Neural progenitor cell (in vitro differentiated cells): ENCODE measurements at regions not wholly inside any gene's neighbourhood (a gene's known extent, or its start where the extent isn't known, plus 50 kb on each side); places are given as distances from the start of the nearest gene placed in this dataset.

ENCODE experiments used
- DNase-seq: peaks from one replicate; pipeline ENCODE4 v3.0.0-alpha.2; 2016; ENCODE audit warnings: low spot score
- H2AFZ ChIP-seq: fragments of 200-600 bp; sonication (generic); replicated peaks from 2 replicates; pipeline ENCODE4 v1.6.1; 2016; ENCODE audit warnings: antibody characterized with exemption
- H3F3A ChIP-seq: fragments of 200-600 bp; sonication (generic); 2 replicates; pipeline ENCODE4 v1.6.1; 2016; ENCODE audit warnings: antibody characterized with exemption, low read depth
- H3K27ac ChIP-seq: fragments of 200-600 bp; sonication (generic); 2 replicates; pipeline ENCODE4 v1.5.1; 2016; ENCODE audit warnings: mild to moderate bottlenecking
- H3K27me3 ChIP-seq: fragments of 200-600 bp; sonication (generic); 2 replicates; pipeline ENCODE4 v1.6.1; 2016; ENCODE audit warnings: mild to moderate bottlenecking, moderate library complexity
- H3K36me3 ChIP-seq: fragments of 200-600 bp; sonication (generic); 2 replicates; pipeline ENCODE4 v1.5.1; 2016
- H3K4me1 ChIP-seq: fragments of 200-600 bp; sonication (generic); 2 replicates; pipeline ENCODE4 v1.6.1; 2016; ENCODE audit warnings: mixed run types
- H3K4me2 ChIP-seq: fragments of 200-600 bp; sonication (generic); 2 replicates; pipeline ENCODE4 v1.6.1; 2016
- H3K4me3 ChIP-seq: fragments of 200-600 bp; sonication (generic); 2 replicates; pipeline ENCODE4 v1.5.1; 2016
- H3K79me2 ChIP-seq: fragments of 200-600 bp; sonication (generic); 2 replicates; pipeline ENCODE4 v1.6.1; 2016; ENCODE audit warnings: low read depth
- H3K9ac ChIP-seq: fragments of 200-600 bp; sonication (generic); 2 replicates; pipeline ENCODE4 v1.6.1; 2016
- H3K9me3 ChIP-seq: fragments of 200-600 bp; sonication (generic); 2 replicates; pipeline ENCODE4 v1.5.1; 2016; ENCODE audit warnings: low read depth
- H4K20me1 ChIP-seq: fragments of 200-600 bp; sonication (generic); 2 replicates; pipeline ENCODE4 v1.6.1; 2016; ENCODE audit warnings: low read depth
- H3K27ac Mint-ChIP-seq: 3 replicates; pipeline ENCODE4 v1.8.0; 2021; ENCODE audit warnings: mixed read lengths
- H3K27me3 Mint-ChIP-seq: 2 replicates; pipeline ENCODE4 v1.8.0; 2022; ENCODE audit warnings: low read depth, mild to moderate bottlenecking, inconsistent platforms, moderate library complexity, mixed read lengths; ENCODE audit not compliant: insufficient read depth
- H3K36me3 Mint-ChIP-seq: 3 replicates; pipeline ENCODE4 v1.8.0; 2021; ENCODE audit warnings: mixed read lengths
- H3K4me1 Mint-ChIP-seq: 3 replicates; pipeline ENCODE4 v1.8.0; 2021; ENCODE audit warnings: mixed read lengths
- H3K4me3 Mint-ChIP-seq: 3 replicates; pipeline ENCODE4 v1.8.0; 2021; ENCODE audit warnings: mild to moderate bottlenecking, moderate library complexity, mixed read lengths
- H3K9me3 Mint-ChIP-seq: 3 replicates; pipeline ENCODE4 v1.8.0; 2020; ENCODE audit warnings: mixed read lengths
- CTCF ChIP-seq: fragments of 200-600 bp; sonication (generic); IDR thresholded peaks from 2 replicates; pipeline ENCODE4 v1.5.1; 2017; ENCODE audit warnings: antibody characterized with exemption, mild to moderate bottlenecking
- EZH2 ChIP-seq: fragments of 200-600 bp; sonication (generic); IDR thresholded peaks from 2 replicates; pipeline ENCODE4 v1.6.1; 2017; ENCODE audit warnings: antibody characterized with exemption, mild to moderate bottlenecking, moderate library complexity
- EZH2phosphoT487 ChIP-seq: fragments of 200-600 bp; sonication (generic); IDR thresholded peaks from 2 replicates; pipeline ENCODE4 v1.6.1; 2017; ENCODE audit warnings: antibody characterized with exemption

GRCh38 chr6:33905071-33905609 is 101.3 kb upstream of the MLN start:
- H3K4me3 ChIP-seq, result no peak overlapping the region
- H3K4me2 ChIP-seq, result no peak overlapping the region
- peaks cover 59% of the 10 kb centered on the region for H3K4me1 Mint-ChIP-seq
- peaks cover 9% of the 10 kb centered on the region for H3K27me3 Mint-ChIP-seq
- H2AFZ ChIP-seq, result no peak overlapping the region
- no peaks in the 10 kb centered on the region for H3K9me3 ChIP-seq
- H3K36me3 Mint-ChIP-seq, result no peaks in the 10 kb centered on the region
- no peaks in the 10 kb centered on the region for H3K9me3 Mint-ChIP-seq
- H3K9ac ChIP-seq, result no peak overlapping the region
- TF ChIP-seq EZH2, result no peak
- TF ChIP-seq EZH2phosphoT487, result no peak
- no peak for TF ChIP-seq CTCF
- peak overlapping the region; percentile 21 for H3K27ac Mint-ChIP-seq
- H3F3A ChIP-seq, result peaks cover 8% of the 10 kb centered on the region
- no peaks in the 10 kb centered on the region for H3K79me2 ChIP-seq
- DNase-seq, result no peak
- H3K4me1 ChIP-seq, result peaks cover 13% of the 10 kb centered on the region
- peak overlapping the region; percentile 4 for H3K4me3 Mint-ChIP-seq
- H3K27me3 ChIP-seq, result no peaks in the 10 kb centered on the region
- H3K36me3 ChIP-seq, result no peaks in the 10 kb centered on the region
- no peak overlapping the region for H3K27ac ChIP-seq
- H4K20me1 ChIP-seq, result no peaks in the 10 kb centered on the region

GRCh38 chr6:33904747-33905065 is 100.9 kb upstream of the MLN start:
- H3K27ac Mint-ChIP-seq, result peak overlapping the region; percentile 21
- no peak overlapping the region for H2AFZ ChIP-seq
- H3K36me3 ChIP-seq, result no peaks in the 10 kb centered on the region
- H3K4me1 Mint-ChIP-seq, result peaks cover 55% of the 10 kb centered on the region
- H3K27me3 Mint-ChIP-seq, result peaks cover 12% of the 10 kb centered on the region
- no peak for TF ChIP-seq EZH2phosphoT487
- no peak for TF ChIP-seq CTCF
- no peak for TF ChIP-seq EZH2
- no peaks in the 10 kb centered on the region for H3K36me3 Mint-ChIP-seq
- H3K79me2 ChIP-seq, result no peaks in the 10 kb centered on the region
- no peaks in the 10 kb centered on the region for H3K27me3 ChIP-seq
- H3K9me3 Mint-ChIP-seq, result no peaks in the 10 kb centered on the region
- H3K4me3 Mint-ChIP-seq, result peak overlapping the region; percentile 4
- H3F3A ChIP-seq, result peaks cover 8% of the 10 kb centered on the region
- H4K20me1 ChIP-seq, result no peaks in the 10 kb centered on the region
- H3K4me1 ChIP-seq, result peaks cover 13% of the 10 kb centered on the region
- H3K9me3 ChIP-seq, result no peaks in the 10 kb centered on the region
- H3K4me2 ChIP-seq, result peak overlapping the region; percentile 29
- H3K4me3 ChIP-seq, result no peak overlapping the region
- DNase-seq, result peak; percentile 38
- H3K9ac ChIP-seq, result no peak overlapping the region
- H3K27ac ChIP-seq, result no peak overlapping the region

- Histone ChIP-seq H3K27me3 (no peaks in the 10 kb centered on the region), H3K9ac (no peak overlapping the region), H3K79me2 (no peaks in the 10 kb centered on the region), H3K27ac (no peak overlapping the region), H3K36me3 (no peaks in the 10 kb centered on the region), H3K9me3 (no peaks in the 10 kb centered on the region), H3K4me1 (peaks cover 13% of the 10 kb centered on the region), H3K4me2 (no peak overlapping the region), H3K4me3 (no peak overlapping the region), H4K20me1 (no peaks in the 10 kb centered on the region), H2AFZ (no peak overlapping the region), H3F3A (peaks cover 8% of the 10 kb centered on the region)
- DNase-seq, result no peak
- Mint-ChIP-seq H3K27ac (peak overlapping the region; percentile 21), H3K36me3 (no peaks in the 10 kb centered on the region), H3K4me3 (peak overlapping the region; percentile 58), H3K27me3 (peaks cover 12% of the 10 kb centered on the region), H3K9me3 (no peaks in the 10 kb centered on the region), H3K4me1 (peaks cover 53% of the 10 kb centered on the region)
- TF ChIP-seq CTCF (no peak), EZH2 (no peak), EZH2phosphoT487 (no peak)
Measured at GRCh38 chr6:33904050-33904746, 100.4 kb upstream of the MLN start.
